ENCODE measurements at regions not wholly inside any gene's neighbourhood (a gene's known extent, or its start where the extent isn't known, plus 50 kb on each side); places are given as distances from the start of the nearest gene placed in this dataset.

- no peak for TF ChIP-seq CTCF (conservative IDR thresholded peaks at IDR 0.05; ENCODE audit: low read depth, low read length)
- TF ChIP-seq BHLHE40 (IDR thresholded peaks at IDR 0.05; ENCODE audit: low read depth, low read length), result no peak
- TF ChIP-seq ELK1 (IDR thresholded peaks at IDR 0.05; ENCODE audit: borderline replicate concordance, low read depth, low read length), result no peak
- no peak for TF ChIP-seq POLR2A (IDR thresholded peaks at IDR 0.05; ENCODE audit: low read depth, low read length)
- TF ChIP-seq RFX5 (IDR thresholded peaks at IDR 0.05; ENCODE audit: low read depth, low read length), result no peak
- TF ChIP-seq RCOR1 (IDR thresholded peaks at IDR 0.05; ENCODE audit: insufficient replicate concordance, low read length), result no peak
- TF ChIP-seq RAD21 (IDR thresholded peaks at IDR 0.05; ENCODE audit: low read length), result no peak
- no peak for TF ChIP-seq MAZ (IDR thresholded peaks at IDR 0.05; ENCODE audit: borderline replicate concordance, low read depth, low read length)
- no peak for TF ChIP-seq USF2 (IDR thresholded peaks at IDR 0.05; ENCODE audit: low read depth, low read length)
- no peak for TF ChIP-seq MAFK (IDR thresholded peaks at IDR 0.05; ENCODE audit: low read depth, low read length)
- TF ChIP-seq NFE2L2 (IDR thresholded peaks at IDR 0.05; ENCODE audit: low read depth, low read length), result no peak
- no peak for TF ChIP-seq CEBPB (IDR thresholded peaks at IDR 0.05; ENCODE audit: low read depth, low read length)
Measured at GRCh38 chr1:230542054-230542453, 100.2 kb upstream of the COG2 start.
